Tibial nerve (tissue), 4 donors: ENCODE measurements at regions not wholly inside any gene's neighbourhood (a gene's known extent, or its start where the extent isn't known, plus 50 kb on each side); places are given as distances from the start of the nearest gene placed in this dataset.

Experiments
- DNase-seq, 2 donors: peaks; one replicate each; pipeline ENCODE4 v3.0.0-alpha.2; 2019; ENCODE audit warnings: low spot score in 2 of 2
- H3K27ac ChIP-seq, 4 donors: fragments of 200-600 bp; sonication (generic) in 3 of 4; one replicate each; pipeline ENCODE4 v1.5.1; 2017 to 2019; ENCODE audit warnings: mild to moderate bottlenecking in 1 of 4
- H3K27me3 ChIP-seq, 2 donors: fragments of 200-600 bp; sonication (generic) in 1 of 2; one replicate each; pipeline versions ENCODE4 v1.5.1 to v1.6.0; 2017 to 2019
- H3K36me3 ChIP-seq, 3 donors: fragments of 200-600 bp; sonication (generic); one replicate each; pipeline ENCODE4 v1.5.1; 2018 to 2019
- H3K4me1 ChIP-seq, 4 donors: fragments of 200-600 bp; sonication (generic) in 3 of 4; one replicate each; pipeline ENCODE4 v1.5.1; 2017 to 2019
- H3K4me3 ChIP-seq, 4 donors: fragments of 200-600 bp; sonication (generic) in 3 of 4; one replicate each; pipeline ENCODE4 v1.5.1; 2017 to 2019; ENCODE audit warnings: mild to moderate bottlenecking in 1 of 4, moderate library complexity in 1 of 4
- H3K9me3 ChIP-seq, 4 donors: fragments of 200-600 bp; sonication (generic) in 3 of 4; one replicate each; pipeline ENCODE4 v1.5.1; 2017 to 2019
- EP300 ChIP-seq, 2 donors: sonication (generic); formaldehyde crosslinking; IDR thresholded peaks; one replicate each; pipeline ENCODE4 v1.6.1; 2017; ENCODE audit warnings: antibody characterized with exemption in 2 of 2, mild to moderate bottlenecking in 1 of 2
- POLR2A ChIP-seq, 2 donors: fragments of 450-650 bp; IDR thresholded peaks; one replicate each; pipeline ENCODE4 v1.6.1; 2017; ENCODE audit warnings: antibody characterized with exemption in 2 of 2, mild to moderate bottlenecking in 2 of 2, moderate library complexity in 2 of 2
- WGBS, 2 donors: methylation state at CpG; one replicate each; pipeline ENCODE4 v1.1.5; 2018; 5-methylcytosine and 5-hydroxymethylcytosine counted together
- TF ChIP-seq, protein P1 (sequence below), 5 experiments: fragments of 200-600 bp in 3 of 5; fragments of 450-650 bp in 2 of 5; sonication (generic) in 3 of 5; IDR thresholded peaks; one replicate each; pipeline ENCODE4 v1.5.1; 2016 to 2019; ENCODE audit warnings: antibody characterized with exemption in 5 of 5, mild to moderate bottlenecking in 3 of 5, moderate library complexity in 2 of 5

DNA sequence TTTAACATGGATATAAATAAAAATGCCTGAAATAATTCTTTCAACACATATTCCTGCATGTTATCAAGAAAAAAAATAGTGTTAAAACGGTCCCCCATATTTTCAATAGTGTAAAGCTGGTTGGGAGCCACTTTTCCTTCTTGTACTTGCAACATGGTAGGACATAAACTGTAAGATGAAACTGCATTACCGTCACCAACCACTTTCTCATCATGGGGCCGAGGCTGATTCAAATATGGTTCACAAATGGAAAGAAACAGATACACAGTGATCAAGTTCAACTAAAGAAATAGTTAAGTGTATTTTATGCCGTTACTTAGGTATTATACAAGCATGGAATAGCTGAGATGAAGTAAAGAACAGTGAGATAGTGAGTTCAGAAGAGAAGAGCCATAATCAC lies 360.7 kb downstream of the ZEB2 start:
- H3K9me3 ChIP-seq = no peaks in the 10 kb centered on the region
- TF ChIP-seq, protein P1, sequence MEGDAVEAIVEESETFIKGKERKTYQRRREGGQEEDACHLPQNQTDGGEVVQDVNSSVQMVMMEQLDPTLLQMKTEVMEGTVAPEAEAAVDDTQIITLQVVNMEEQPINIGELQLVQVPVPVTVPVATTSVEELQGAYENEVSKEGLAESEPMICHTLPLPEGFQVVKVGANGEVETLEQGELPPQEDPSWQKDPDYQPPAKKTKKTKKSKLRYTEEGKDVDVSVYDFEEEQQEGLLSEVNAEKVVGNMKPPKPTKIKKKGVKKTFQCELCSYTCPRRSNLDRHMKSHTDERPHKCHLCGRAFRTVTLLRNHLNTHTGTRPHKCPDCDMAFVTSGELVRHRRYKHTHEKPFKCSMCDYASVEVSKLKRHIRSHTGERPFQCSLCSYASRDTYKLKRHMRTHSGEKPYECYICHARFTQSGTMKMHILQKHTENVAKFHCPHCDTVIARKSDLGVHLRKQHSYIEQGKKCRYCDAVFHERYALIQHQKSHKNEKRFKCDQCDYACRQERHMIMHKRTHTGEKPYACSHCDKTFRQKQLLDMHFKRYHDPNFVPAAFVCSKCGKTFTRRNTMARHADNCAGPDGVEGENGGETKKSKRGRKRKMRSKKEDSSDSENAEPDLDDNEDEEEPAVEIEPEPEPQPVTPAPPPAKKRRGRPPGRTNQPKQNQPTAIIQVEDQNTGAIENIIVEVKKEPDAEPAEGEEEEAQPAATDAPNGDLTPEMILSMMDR (IDR thresholded peaks at IDR 0.05) = no peak
- no peak for TF ChIP-seq EP300 (IDR thresholded peaks at IDR 0.05)
- no peak overlapping the region for H3K27ac ChIP-seq
- H3K36me3 ChIP-seq = no peaks in the 10 kb centered on the region
- DNase-seq = no peak
- H3K4me1 ChIP-seq = peaks cover 0 to 6% (median 0%) of the 10 kb centered on the region in 4 donors
- no peak overlapping the region for H3K4me3 ChIP-seq
- WGBS, 2 donors = 91 to 95% methylated on average over 4 of the region's 4 CpGs
- H3K27me3 ChIP-seq = no peaks in the 10 kb centered on the region

DNA sequence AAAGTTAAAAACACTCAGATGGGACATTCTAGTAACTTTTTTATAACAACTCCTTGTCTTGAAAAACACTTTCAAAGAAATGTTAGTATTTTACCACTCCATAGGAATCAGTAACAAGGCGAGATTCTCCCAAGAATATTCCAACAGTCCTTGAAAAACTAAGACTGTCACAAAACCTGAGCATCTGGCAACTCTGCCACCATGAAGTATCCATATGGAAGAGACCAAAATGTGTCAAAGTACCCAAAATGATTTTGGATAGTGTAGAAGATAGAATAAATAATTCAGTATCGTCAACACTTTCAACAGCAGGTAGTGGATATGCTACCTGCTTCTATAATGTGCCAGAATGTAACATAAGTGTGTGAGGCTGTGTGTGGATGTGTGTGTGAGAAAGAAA lies 361.8 kb downstream of the ZEB2 start:
- H3K4me3 ChIP-seq = no peak overlapping the region
- no peaks in the 10 kb centered on the region for H3K36me3 ChIP-seq
- 99% methylated on average over 2 of the region's 2 CpGs for WGBS, 2 donors

DNA sequence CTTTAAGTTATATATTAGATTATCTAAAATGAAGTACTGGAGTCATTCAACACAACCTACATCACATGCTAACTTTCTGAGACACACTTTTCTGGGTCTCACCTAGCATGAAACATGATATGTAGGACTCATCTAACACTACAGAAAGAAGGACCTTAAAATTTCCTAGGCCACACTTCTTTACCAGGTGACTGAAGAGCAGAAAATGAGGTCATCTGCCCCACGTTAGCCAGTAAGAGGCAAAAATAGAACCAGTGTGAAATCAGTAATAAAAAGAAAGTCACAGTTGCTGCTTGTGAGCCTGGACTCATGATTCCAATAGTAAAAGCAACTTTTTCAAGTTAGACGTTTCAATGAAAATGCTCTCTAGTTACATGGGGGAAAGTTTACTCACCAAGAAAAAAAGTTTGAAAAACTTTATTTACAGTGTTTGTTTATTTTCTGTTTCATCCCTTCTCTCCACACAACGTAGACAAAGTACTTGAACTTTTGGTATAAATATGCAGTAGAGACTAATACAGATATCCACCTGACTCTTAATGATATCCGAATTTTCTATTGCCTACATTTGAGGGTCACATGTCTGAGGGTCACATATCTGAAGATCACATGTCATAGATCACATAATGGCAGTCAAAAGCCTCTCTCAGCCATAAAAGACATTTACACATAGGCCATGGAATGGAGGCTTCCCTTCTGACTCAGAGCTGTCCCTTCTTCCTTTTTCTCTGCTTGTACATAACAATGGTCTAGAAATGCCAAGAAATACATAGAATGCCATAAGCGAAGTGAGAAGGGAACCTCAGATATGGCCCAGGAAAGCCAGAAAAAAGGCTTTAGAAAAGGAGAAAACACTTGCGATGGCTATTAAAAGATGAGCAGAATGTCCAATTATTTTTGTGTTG lies 362.9 kb downstream of the ZEB2 start:
- 57 to 62% methylated on average over 6 of the region's 6 CpGs for WGBS, 2 donors
- TF ChIP-seq EP300 (IDR thresholded peaks at IDR 0.05) (no peak), POLR2A (IDR thresholded peaks at IDR 0.05) (no peak)
- H3K4me3 ChIP-seq = no peak overlapping the region
- DNase-seq = no peak
- no peak overlapping the region for H3K27ac ChIP-seq
- H3K36me3 ChIP-seq = no peaks in the 10 kb centered on the region
- H3K27me3 ChIP-seq = no peaks in the 10 kb centered on the region
- peaks cover 0 to 6% (median 0%) of the 10 kb centered on the region in 4 donors for H3K4me1 ChIP-seq
- H3K9me3 ChIP-seq = no peaks in the 10 kb centered on the region

More for the DNA sequence above, 361.8 kb downstream of the ZEB2 start:
- no peak for DNase-seq
- Histone ChIP-seq H3K9me3 (no peaks in the 10 kb centered on the region), H3K27ac (no peak overlapping the region), H3K27me3 (no peaks in the 10 kb centered on the region), H3K4me1 (peaks cover 0 to 6% (median 0%) of the 10 kb centered on the region in 4 donors)
- no peak for TF ChIP-seq POLR2A (IDR thresholded peaks at IDR 0.05)
- TF ChIP-seq, protein P1 (IDR thresholded peaks at IDR 0.05) = no peak
- TF ChIP-seq EP300 (IDR thresholded peaks at IDR 0.05) = no peak

DNA sequence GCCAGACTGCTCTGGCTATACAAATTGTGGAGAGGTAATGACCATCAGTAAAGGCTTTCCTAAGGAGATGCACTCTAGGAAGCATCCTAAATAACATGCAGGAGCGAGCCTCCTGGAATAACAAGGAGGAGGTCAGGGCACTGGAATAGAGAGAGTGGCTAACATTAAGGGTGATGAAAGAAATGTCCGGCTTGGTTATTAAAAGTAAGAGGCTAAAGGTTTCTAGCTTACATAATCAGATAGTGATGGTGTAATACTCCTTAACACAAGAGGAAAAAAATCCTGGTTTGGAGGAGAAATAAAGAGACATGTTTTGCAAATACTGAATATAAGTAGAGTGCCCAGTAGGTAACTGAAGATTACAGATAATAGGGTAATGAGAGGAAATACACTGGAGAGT lies 365.7 kb downstream of the ZEB2 start:
- Histone ChIP-seq H3K4me3 (no peak overlapping the region), H3K9me3 (no peaks in the 10 kb centered on the region), H3K36me3 (no peaks in the 10 kb centered on the region), H3K27ac (no peak overlapping the region), H3K4me1 (peaks cover 0 to 6% (median 0%) of the 10 kb centered on the region in 4 donors), H3K27me3 (no peaks in the 10 kb centered on the region)
- DNase-seq = no peak
- WGBS, 2 donors = 85 to 86% methylated on average over 2 of the region's 2 CpGs
- TF ChIP-seq, protein P1 (IDR thresholded peaks at IDR 0.05) = no peak
- TF ChIP-seq EP300 (IDR thresholded peaks at IDR 0.05) = no peak
- no peak for TF ChIP-seq POLR2A (IDR thresholded peaks at IDR 0.05)

DNA sequence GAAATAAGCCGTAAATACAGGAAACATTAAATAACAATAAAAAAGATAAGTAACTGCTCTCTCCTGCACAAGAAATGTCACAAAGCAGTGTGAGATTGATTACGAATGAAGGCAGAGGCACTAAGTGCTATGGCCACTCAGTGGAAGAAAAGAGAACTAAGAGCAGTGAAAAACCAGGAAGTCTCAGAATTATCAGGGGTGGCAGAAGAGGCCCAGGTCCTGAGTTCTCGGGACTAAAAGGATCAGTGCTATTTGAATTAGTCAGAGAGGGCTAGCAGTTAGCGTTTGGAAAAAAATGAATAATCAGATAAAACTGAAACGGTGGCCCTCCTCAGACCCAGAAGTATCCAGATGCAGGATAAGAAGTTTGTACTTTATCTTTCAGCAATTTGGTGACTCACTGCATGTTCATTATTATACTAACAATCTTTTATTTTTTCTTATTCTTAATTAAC lies 367.1 kb downstream of the ZEB2 start:
- no peaks in the 10 kb centered on the region for H3K36me3 ChIP-seq
- 67 to 69% methylated on average over 5 of the region's 5 CpGs for WGBS, 2 donors
- H3K4me3 ChIP-seq = no peak overlapping the region
- no peaks in the 10 kb centered on the region for H3K9me3 ChIP-seq
- H3K4me1 ChIP-seq = peaks cover 0 to 6% (median 0%) of the 10 kb centered on the region in 4 donors
- DNase-seq = no peak
- TF ChIP-seq POLR2A (IDR thresholded peaks at IDR 0.05) (no peak), EP300 (IDR thresholded peaks at IDR 0.05) (no peak)
- TF ChIP-seq, protein P1 (IDR thresholded peaks at IDR 0.05) = no peak
- H3K27ac ChIP-seq = peak overlapping the region in 1 of 4 donors; percentile 25
- H3K27me3 ChIP-seq = no peaks in the 10 kb centered on the region
